HCT116 (cell line): ENCODE measurements at regions not wholly inside any gene's neighbourhood (a gene's known extent, or its start where the extent isn't known, plus 50 kb on each side); places are given as distances from the start of the nearest gene placed in this dataset.

Experiments
- ATAC-seq: fragments of 200-7000 bp; cut with Tn5 transposase; 2 replicates; pipeline ENCODE4 v1.9.1; 2020; ENCODE audit warnings: mild to moderate bottlenecking, moderate library complexity
- BruUV-seq: library from RNA; stranded (reverse); fragments of 400-500 nt; replicated peaks from 2 replicates; lab custom pipeline; 2021; lab: Mats Ljungman, UMichigan
- CTCF ChIA-PET: fragments of 300-600 bp; sonication (Branson Sonifier 250); formaldehyde crosslinking; loops from one replicate; lab custom pipeline; 2021; ENCODE audit warnings: antibody characterized with exemption; lab: Charles Lee
- POLR2A ChIA-PET: fragments of 300-600, 350-600 bp; sonication (Branson Sonifier 250); formaldehyde crosslinking; loops from one replicate; lab custom pipeline; 2021; ENCODE audit warnings: antibody characterized with exemption; lab: Charles Lee
- RAD21 ChIA-PET, 2 experiments: fragments of 300-600 bp; sonication (Branson Sonifier 250); formaldehyde crosslinking; loops; one replicate each; lab custom pipeline; 2023; ENCODE audit warnings: low total read pairs in 2 of 2; ENCODE audit not compliant: uncharacterized antibody in 2 of 2, unreplicated experiment in 2 of 2, low non-redundant PET in 1 of 2; lab: Charles Lee
- DNase-seq: peaks from one replicate; pipeline ENCODE4 v3.0.0-alpha.2; 2010; ENCODE audit warnings: low read depth, low spot score
- H2AFZ ChIP-seq: fragments of 200-600 bp; shearing (Covaris generic), sonication (generic); 2 replicates; pipeline ENCODE4 v1.6.1; 2017; ENCODE audit warnings: low read depth, mixed run types, mixed read lengths, antibody characterized with exemption, low read length; ENCODE audit not compliant: poor library complexity, severe bottlenecking
- H3K27ac ChIP-seq: 2 replicates; pipeline ENCODE4 v1.5.1; 2012; ENCODE audit warnings: low read depth, low read length
- H3K27me3 ChIP-seq: fragments of 200-600 bp; sonication (generic); 2 replicates; pipeline ENCODE4 v1.6.1; 2016; ENCODE audit warnings: mixed run types, low read length, mixed read lengths; ENCODE audit not compliant: insufficient read depth
- H3K36me3 ChIP-seq, 2 experiments: fragments of 200-500 bp in 1 of 2; fragments of 200-600 bp in 1 of 2; sonication (Bioruptor generic) in 1 of 2; sonication (generic) in 1 of 2; 2 replicates each; pipeline versions ENCODE4 v1.5.1 to v1.6.1; 2014 to 2016; ENCODE audit warnings: low read length in 2 of 2, inconsistent platforms in 1 of 2, mixed read lengths in 1 of 2, mixed run types in 1 of 2; ENCODE audit not compliant: insufficient read depth in 2 of 2, control insufficient read depth in 1 of 2
- H3K4me1 ChIP-seq, 2 experiments: fragments of 200-600 bp in 1 of 2; sonication (generic) in 1 of 2; 2 replicates each; pipeline versions ENCODE4 v1.5.1 to v1.6.1; 2012 to 2017; ENCODE audit warnings: low read length in 2 of 2, inconsistent platforms in 1 of 2, mild to moderate bottlenecking in 1 of 2, mixed read lengths in 1 of 2, mixed run types in 1 of 2, moderate library complexity in 1 of 2; ENCODE audit not compliant: insufficient read depth in 2 of 2, control insufficient read depth in 1 of 2
- H3K4me2 ChIP-seq: fragments of 200-600 bp; sonication (generic); 2 replicates; pipeline ENCODE4 v1.6.1; 2017; ENCODE audit warnings: mixed run types, low read length, mixed read lengths
- H3K4me3 ChIP-seq, 2 experiments: fragments of 200-600 bp in 1 of 2; sonication (generic) in 1 of 2; replicated peaks in 1 of 2; 2 replicates each; pipeline ENCODE4 v1.5.1; 2011 to 2016; ENCODE audit warnings: low read length in 2 of 2, control low read depth in 1 of 2, low read depth in 1 of 2, mild to moderate bottlenecking in 1 of 2, mixed read lengths in 1 of 2, mixed run types in 1 of 2
- H3K79me2 ChIP-seq: fragments of 200-600 bp; sonication (generic); 2 replicates; pipeline ENCODE4 v1.6.1; 2017; ENCODE audit warnings: mild to moderate bottlenecking, mixed run types, low read length, moderate library complexity, mixed read lengths; ENCODE audit not compliant: insufficient read depth
- H3K9ac ChIP-seq: fragments of 200-600 bp; sonication (generic); 2 replicates; pipeline ENCODE4 v1.6.1; 2016; ENCODE audit warnings: low read length, mixed read lengths
- H3K9me2 ChIP-seq: fragments of 200-600 bp; sonication (generic), shearing (Covaris generic); 2 replicates; pipeline ENCODE4 v1.6.1; 2017; ENCODE audit warnings: mixed run types, mild to moderate bottlenecking, moderate library complexity; ENCODE audit not compliant: insufficient read depth
- H3K9me3 ChIP-seq, 2 experiments: fragments of 200-500 bp in 1 of 2; fragments of 200-600 bp in 1 of 2; sonication (Bioruptor generic) in 1 of 2; sonication (generic) in 1 of 2; 2 replicates each; pipeline ENCODE4 v1.6.1; 2014 to 2017; ENCODE audit warnings: low read length in 2 of 2, mixed read lengths in 2 of 2, inconsistent platforms in 1 of 2, low read depth in 1 of 2, mild to moderate bottlenecking in 1 of 2, mixed run types in 1 of 2, moderate library complexity in 1 of 2; ENCODE audit not compliant: control insufficient read depth in 1 of 2, insufficient read depth in 1 of 2
- H4K20me1 ChIP-seq: fragments of 200-600 bp; sonication (generic), shearing (Covaris generic); 2 replicates; pipeline ENCODE4 v1.6.1; 2017; ENCODE audit warnings: mixed run types, mild to moderate bottlenecking, moderate library complexity; ENCODE audit not compliant: insufficient read depth
- CBX3 ChIP-seq: IDR thresholded peaks from 2 replicates; pipeline ENCODE4 v1.6.1; 2012; ENCODE audit warnings: low read depth
- EGR1 ChIP-seq: IDR thresholded peaks from 2 replicates; pipeline ENCODE4 v1.6.1; 2012; ENCODE audit warnings: low read depth
- ELF1 ChIP-seq: IDR thresholded peaks from 2 replicates; pipeline ENCODE4 v1.6.1; 2012; ENCODE audit warnings: low read depth, borderline replicate concordance
- EZH2 ChIP-seq: fragments of 200-600 bp; sonication (generic); IDR thresholded peaks from 2 replicates; pipeline ENCODE4 v1.6.1; 2017; ENCODE audit warnings: antibody characterized with exemption, mixed run types
- FOSL1 ChIP-seq: IDR thresholded peaks from 2 replicates; pipeline ENCODE4 v1.6.1; 2012; ENCODE audit warnings: low read depth
- JUND ChIP-seq: IDR thresholded peaks from 2 replicates; pipeline ENCODE4 v1.6.1; 2012
- RAD21 ChIP-seq: IDR thresholded peaks from 2 replicates; pipeline ENCODE4 v1.6.1; 2012; ENCODE audit warnings: low read depth, mild to moderate bottlenecking
- REST ChIP-seq: IDR thresholded peaks from 2 replicates; pipeline ENCODE4 v1.6.1; 2012; ENCODE audit warnings: low read depth
- SP1 ChIP-seq: IDR thresholded peaks from 2 replicates; pipeline ENCODE4 v1.6.1; 2012; ENCODE audit warnings: low read depth
- SRF ChIP-seq: IDR thresholded peaks from 2 replicates; pipeline ENCODE4 v1.6.1; 2012; ENCODE audit warnings: low read depth
- TCF7L2 ChIP-seq: IDR thresholded peaks from 2 replicates; pipeline ENCODE4 v1.7.0; 2011; ENCODE audit warnings: borderline replicate concordance, inconsistent platforms; ENCODE audit not compliant: insufficient read depth, insufficient read length; ENCODE audit errors: extremely low read depth
- ZFX ChIP-seq: fragments of 450-650 bp; IDR thresholded peaks from 2 replicates; pipeline ENCODE4 v1.6.1; 2017
- ZNF274 ChIP-seq: fragments of 200-500 bp; sonication (Bioruptor generic); IDR thresholded peaks from 2 replicates; pipeline ENCODE4 v1.6.1; 2014; ENCODE audit warnings: mild to moderate bottlenecking, low read depth, low read length, inconsistent platforms
- intact Hi-C: fragments of 100-400 bp; cut with micrococcal nuclease; formaldehyde crosslinking; loops from 2 replicates; pipeline ENCODE4 v1.10.0; 2022
- TF ChIP-seq, protein P1 (sequence below), 3 experiments: fragments of 200-600 bp in 1 of 3; sonication (generic) in 1 of 3; IDR thresholded peaks in 2 of 3; conservative IDR thresholded peaks in 1 of 3; 2 replicates each; pipeline ENCODE4 v1.5.1; 2012 to 2017; ENCODE audit warnings: low read depth in 2 of 3, low read length in 2 of 3, antibody characterized with exemption in 1 of 3, borderline replicate concordance in 1 of 3, control low read depth in 1 of 3, mild to moderate bottlenecking in 1 of 3, mixed read lengths in 1 of 3, mixed run types in 1 of 3, moderate library complexity in 1 of 3; ENCODE audit not compliant: insufficient read depth in 1 of 3
- TF ChIP-seq, protein P2 (sequence below): IDR thresholded peaks from 2 replicates; pipeline ENCODE4 v1.6.1; 2012
- TF ChIP-seq, protein P3 (sequence below): IDR thresholded peaks from 2 replicates; pipeline ENCODE4 v1.6.1; 2012

- no peak for TF ChIP-seq REST
- TF ChIP-seq ZFX = no peak
- no peak for TF ChIP-seq ZNF274
- no peak for TF ChIP-seq SP1
- no peak for TF ChIP-seq SRF
- no peak for TF ChIP-seq EZH2
- TF ChIP-seq, protein P1, sequence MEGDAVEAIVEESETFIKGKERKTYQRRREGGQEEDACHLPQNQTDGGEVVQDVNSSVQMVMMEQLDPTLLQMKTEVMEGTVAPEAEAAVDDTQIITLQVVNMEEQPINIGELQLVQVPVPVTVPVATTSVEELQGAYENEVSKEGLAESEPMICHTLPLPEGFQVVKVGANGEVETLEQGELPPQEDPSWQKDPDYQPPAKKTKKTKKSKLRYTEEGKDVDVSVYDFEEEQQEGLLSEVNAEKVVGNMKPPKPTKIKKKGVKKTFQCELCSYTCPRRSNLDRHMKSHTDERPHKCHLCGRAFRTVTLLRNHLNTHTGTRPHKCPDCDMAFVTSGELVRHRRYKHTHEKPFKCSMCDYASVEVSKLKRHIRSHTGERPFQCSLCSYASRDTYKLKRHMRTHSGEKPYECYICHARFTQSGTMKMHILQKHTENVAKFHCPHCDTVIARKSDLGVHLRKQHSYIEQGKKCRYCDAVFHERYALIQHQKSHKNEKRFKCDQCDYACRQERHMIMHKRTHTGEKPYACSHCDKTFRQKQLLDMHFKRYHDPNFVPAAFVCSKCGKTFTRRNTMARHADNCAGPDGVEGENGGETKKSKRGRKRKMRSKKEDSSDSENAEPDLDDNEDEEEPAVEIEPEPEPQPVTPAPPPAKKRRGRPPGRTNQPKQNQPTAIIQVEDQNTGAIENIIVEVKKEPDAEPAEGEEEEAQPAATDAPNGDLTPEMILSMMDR (IDR thresholded peaks at IDR 0.05 in 2 of 3, conservative IDR thresholded peaks at IDR 0.05 in 1 of 3; ENCODE audit: borderline replicate concordance in 1 of 3, insufficient read depth in 1 of 3, low read depth in 2 of 3, low read length in 2 of 3) = no peak
These were observed 55.0 kb upstream of the BMP2K start (continued) for GRCh38 chr4:78720994-78721677.

DNA sequence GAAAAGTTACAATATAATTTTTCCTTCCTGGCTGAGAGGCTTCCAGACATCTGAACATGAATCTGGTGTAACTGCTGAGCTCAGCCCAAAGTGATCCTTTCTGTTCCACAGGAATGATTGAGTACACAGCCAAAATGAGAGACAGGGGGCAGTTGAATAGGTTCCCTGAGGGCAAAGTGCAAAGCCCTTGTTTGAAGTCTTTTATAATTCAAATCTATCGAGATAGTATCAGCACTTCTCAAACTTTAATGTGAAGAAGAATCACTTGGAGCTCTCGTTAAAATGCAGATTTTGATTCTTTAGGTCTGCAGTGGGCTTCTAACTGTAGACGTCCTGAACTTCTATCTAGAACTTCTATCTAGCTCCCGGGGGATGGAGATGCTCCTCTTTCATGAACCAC lies 54.4 kb upstream of the BMP2K start:
- no TSS peak for BruUV-seq
- Histone ChIP-seq H3K27ac (no peak overlapping the region), H2AFZ (no peak overlapping the region), H3K79me2 (no peaks in the 10 kb centered on the region), H3K9ac (no peak overlapping the region), H3K36me3 (no peaks in the 10 kb centered on the region), H3K27me3 (no peaks in the 10 kb centered on the region), H3K9me3 (no peaks in the 10 kb centered on the region), H3K4me3 (no peak overlapping the region), H4K20me1 (no peaks in the 10 kb centered on the region), H3K9me2 (no peaks in the 10 kb centered on the region), H3K4me1 (no peaks in the 10 kb centered on the region), H3K4me2 (no peak overlapping the region)
- intact Hi-C loops = no loop called here
- ATAC-seq = no peak
- RAD21 ChIA-PET = no interaction called here
- TF ChIP-seq, protein P2, sequence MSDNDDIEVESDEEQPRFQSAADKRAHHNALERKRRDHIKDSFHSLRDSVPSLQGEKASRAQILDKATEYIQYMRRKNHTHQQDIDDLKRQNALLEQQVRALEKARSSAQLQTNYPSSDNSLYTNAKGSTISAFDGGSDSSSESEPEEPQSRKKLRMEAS = no peak
- TF ChIP-seq TCF7L2 (no peak), CBX3 (no peak), FOSL1 (no peak), ELF1 (no peak), REST (no peak), SRF (no peak), JUND (no peak), RAD21 (no peak), EGR1 (no peak)
- TF ChIP-seq, protein P3, sequence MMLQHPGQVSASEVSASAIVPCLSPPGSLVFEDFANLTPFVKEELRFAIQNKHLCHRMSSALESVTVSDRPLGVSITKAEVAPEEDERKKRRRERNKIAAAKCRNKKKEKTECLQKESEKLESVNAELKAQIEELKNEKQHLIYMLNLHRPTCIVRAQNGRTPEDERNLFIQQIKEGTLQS = no peak
- POLR2A ChIA-PET = no interaction called here
- DNase-seq = no peak
- CTCF ChIA-PET = no interaction called here
